Stimulated activated CD4-positive, alpha-beta T cell treated with anti-CD3 and anti-CD28 coated beads, Interleukin-15, amount 100 ng/mL, for 24 hours (primary cell): ENCODE measurements at regions not wholly inside any gene's neighbourhood (a gene's known extent, or its start where the extent isn't known, plus 50 kb on each side); places are given as distances from the start of the nearest gene placed in this dataset.
"Not testable (repeated sequence)": the region's sequence is repeated elsewhere in the genome, so short reads cannot be mapped to it uniquely, and the experiment has no call there.

Experiments used
- DNase-seq: peaks from one replicate; pipeline ENCODE4 v3.0.0-alpha.2; 2020

GRCh38 chr3:28042095-28042635, 199.3 kb upstream of the CMC1 start:
- DNase-seq, result no peak

- DNase-seq, result no peak
Measured at GRCh38 chr3:28042707-28043106, 198.7 kb upstream of the CMC1 start.

GRCh38 chr3:28050120-28050519, 191.3 kb upstream of the CMC1 start:
- no peak for DNase-seq

- peak; percentile 52 for DNase-seq
Measured at GRCh38 chr3:28050885-28051284, 190.5 kb upstream of the CMC1 start.

- DNase-seq, result peak; percentile 43
Measured at GRCh38 chr3:28053759-28054158, 187.7 kb upstream of the CMC1 start.

GRCh38 chr3:28056806-28057205, 184.6 kb upstream of the CMC1 start:
- DNase-seq, result no peak

GRCh38 chr3:28057539-28057938, 183.9 kb upstream of the CMC1 start:
- DNase-seq, result no peak

- not testable (repeated sequence) for DNase-seq
Measured at GRCh38 chr3:28059199-28059598, 182.2 kb upstream of the CMC1 start.

GRCh38 chr3:28066020-28066419, 175.4 kb upstream of the CMC1 start:
- no peak for DNase-seq

GRCh38 chr3:28067014-28067413, 174.4 kb upstream of the CMC1 start:
- DNase-seq, result no peak

GRCh38 chr3:28068342-28068741, 173.1 kb upstream of the CMC1 start:
- no peak for DNase-seq

GRCh38 chr3:28069438-28069837, 172.0 kb upstream of the CMC1 start:
- no peak for DNase-seq

- no peak for DNase-seq
Measured at GRCh38 chr3:28076246-28076645, 165.2 kb upstream of the CMC1 start.

GRCh38 chr3:28077572-28077971, 163.8 kb upstream of the CMC1 start:
- DNase-seq, result no peak

- no peak for DNase-seq
Measured at GRCh38 chr3:28078536-28078935, 162.9 kb upstream of the CMC1 start.

- no peak for DNase-seq
Measured at GRCh38 chr3:28080716-28081115, 160.7 kb upstream of the CMC1 start.

- DNase-seq, result no peak
Measured at GRCh38 chr3:28081533-28081947, 159.9 kb upstream of the CMC1 start.

- no peak for DNase-seq
Measured at GRCh38 chr3:28087591-28087990, 153.8 kb upstream of the CMC1 start.

GRCh38 chr3:28088811-28089526, 152.4 kb upstream of the CMC1 start:
- no peak for DNase-seq

- DNase-seq, result no peak
Measured at GRCh38 chr3:28089527-28089897, 151.9 kb upstream of the CMC1 start.

- no peak for DNase-seq
Measured at GRCh38 chr3:28099296-28099695, 142.1 kb upstream of the CMC1 start.

GRCh38 chr3:28101705-28102104, 139.7 kb upstream of the CMC1 start:
- DNase-seq, result no peak

- no peak for DNase-seq
Measured at GRCh38 chr3:28103861-28104260, 137.6 kb upstream of the CMC1 start.

- no peak for DNase-seq
Measured at GRCh38 chr3:28104896-28105534, 136.4 kb upstream of the CMC1 start.

- no peak for DNase-seq
Measured at GRCh38 chr3:28109829-28110228, 131.6 kb upstream of the CMC1 start.
